Liver (tissue), 8 donors: ENCODE measurements at regions not wholly inside any gene's neighbourhood (a gene's known extent, or its start where the extent isn't known, plus 50 kb on each side); places are given as distances from the start of the nearest gene placed in this dataset.

Experiments
- DNase-seq: peaks from one replicate; pipeline ENCODE4 v3.0.0-alpha.2; 2017; ENCODE audit warnings: low spot score
- H3K27ac ChIP-seq, 2 donors: one replicate each; pipeline ENCODE4 v1.7.0; 2013; ENCODE audit warnings: inconsistent platforms in 2 of 2, low read length in 2 of 2, control low read depth in 1 of 2, low read depth in 1 of 2, mild to moderate bottlenecking in 1 of 2
- H3K27me3 ChIP-seq, 4 donors: one replicate each; pipeline versions ENCODE4 v1.6.1 to v1.7.0; 2013; ENCODE audit warnings: low read length in 3 of 4, inconsistent platforms in 1 of 4, mild to moderate bottlenecking in 1 of 4, moderate library complexity in 1 of 4; ENCODE audit not compliant: control insufficient read depth in 4 of 4, insufficient read depth in 4 of 4
- H3K36me3 ChIP-seq, 4 donors: one replicate each; pipeline versions ENCODE4 v1.6.1 to v1.7.0; 2013; ENCODE audit warnings: low read length in 3 of 4, mild to moderate bottlenecking in 3 of 4, low read depth in 1 of 4, moderate library complexity in 1 of 4; ENCODE audit not compliant: control insufficient read depth in 4 of 4, insufficient read depth in 3 of 4
- H3K4me1 ChIP-seq, 4 donors: one replicate each; pipeline versions ENCODE4 v1.6.1 to v1.7.0; 2013; ENCODE audit warnings: low read length in 3 of 4, mild to moderate bottlenecking in 3 of 4, moderate library complexity in 1 of 4; ENCODE audit not compliant: control insufficient read depth in 4 of 4, insufficient read depth in 4 of 4
- H3K4me3 ChIP-seq, 3 donors: one replicate each; pipeline versions ENCODE4 v1.6.1 to v1.7.0; 2013; ENCODE audit warnings: low read length in 3 of 3, control low read depth in 1 of 3, low read depth in 1 of 3, mild to moderate bottlenecking in 1 of 3
- H3K9ac ChIP-seq, 2 donors: one replicate each; pipeline ENCODE4 v1.7.0; 2013; ENCODE audit warnings: low read length in 2 of 2, mild to moderate bottlenecking in 2 of 2, moderate library complexity in 2 of 2, control low read depth in 1 of 2, low read depth in 1 of 2
- H3K9me3 ChIP-seq, 4 donors: one replicate each; pipeline versions ENCODE4 v1.6.1 to v1.7.0; 2013; ENCODE audit warnings: low read length in 3 of 4; ENCODE audit not compliant: control insufficient read depth in 4 of 4
- CTCF ChIP-seq: fragments of 150-350 bp; IDR thresholded peaks from 2 replicates; pipeline ENCODE4 v1.5.1; 2017; ENCODE audit warnings: improper control_type of control experiment, low read depth, low read length; ENCODE audit not compliant: missing input control
- EGR1 ChIP-seq, 2 donors: IDR thresholded peaks; 2 replicates each; pipeline ENCODE4 v1.6.1; 2016 to 2018; ENCODE audit warnings: antibody characterized with exemption in 2 of 2, low read depth in 2 of 2
- FOXA1 ChIP-seq: IDR thresholded peaks from 2 replicates; pipeline ENCODE4 v1.6.1; 2016; ENCODE audit warnings: antibody characterized with exemption
- FOXA2 ChIP-seq: IDR thresholded peaks from 2 replicates; pipeline ENCODE4 v1.6.1; 2016; ENCODE audit warnings: antibody characterized with exemption
- GABPA ChIP-seq, 2 donors: IDR thresholded peaks in 1 of 2; conservative IDR thresholded peaks in 1 of 2; 2 replicates each; pipeline ENCODE4 v1.6.1; 2016; ENCODE audit warnings: antibody characterized with exemption in 2 of 2, mild to moderate bottlenecking in 1 of 2, moderate library complexity in 1 of 2
- HNF4A ChIP-seq, 2 donors: conservative IDR thresholded peaks; 2 replicates each; pipeline ENCODE4 v1.6.1; 2016; ENCODE audit warnings: antibody characterized with exemption in 2 of 2, mild to moderate bottlenecking in 2 of 2
- HNF4G ChIP-seq: IDR thresholded peaks from 2 replicates; pipeline ENCODE4 v1.6.1; 2016; ENCODE audit warnings: antibody characterized with exemption
- JUND ChIP-seq, 2 donors: IDR thresholded peaks; 2 replicates each; pipeline ENCODE4 v1.6.1; 2016; ENCODE audit warnings: antibody characterized with exemption in 2 of 2
- MAX ChIP-seq: IDR thresholded peaks from 2 replicates; pipeline ENCODE4 v1.6.1; 2016; ENCODE audit warnings: antibody characterized with exemption
- NR2F2 ChIP-seq: IDR thresholded peaks from 2 replicates; pipeline ENCODE4 v1.6.1; 2016; ENCODE audit warnings: antibody characterized with exemption
- RAD21 ChIP-seq, 2 donors: IDR thresholded peaks; 2 replicates each; pipeline ENCODE4 v1.6.1; 2016; ENCODE audit warnings: antibody characterized with exemption in 2 of 2, mild to moderate bottlenecking in 2 of 2
- RXRA ChIP-seq, 2 donors: IDR thresholded peaks; 2 replicates each; pipeline ENCODE4 v1.6.1; 2017 to 2018; ENCODE audit warnings: antibody characterized with exemption in 2 of 2, mild to moderate bottlenecking in 1 of 2
- SP1 ChIP-seq: IDR thresholded peaks from 2 replicates; pipeline ENCODE4 v1.6.1; 2018; ENCODE audit warnings: antibody characterized with exemption, mild to moderate bottlenecking
- TAF1 ChIP-seq: conservative IDR thresholded peaks from 2 replicates; pipeline ENCODE4 v1.6.1; 2016; ENCODE audit warnings: antibody characterized with exemption, mild to moderate bottlenecking
- YY1 ChIP-seq: IDR thresholded peaks from 2 replicates; pipeline ENCODE4 v1.6.1; 2016; ENCODE audit warnings: antibody characterized with exemption, mild to moderate bottlenecking
- WGBS: extraction: QIAGEN DNeasy Blood & Tissue Kit; methylation state at CpG from one replicate; pipeline ENCODE4 v1.1.7; 2013; 5-methylcytosine and 5-hydroxymethylcytosine counted together
- TF ChIP-seq, protein P1 (sequence below): IDR thresholded peaks from 2 replicates; pipeline ENCODE4 v1.6.1; 2016; ENCODE audit warnings: antibody characterized with exemption
- TF ChIP-seq, protein P2 (sequence below): IDR thresholded peaks from 2 replicates; pipeline ENCODE4 v1.6.1; 2016; ENCODE audit warnings: antibody characterized with exemption
- TF ChIP-seq, protein P3 (sequence below): IDR thresholded peaks from 2 replicates; pipeline ENCODE4 v1.6.1; 2016; ENCODE audit warnings: antibody characterized with exemption, mild to moderate bottlenecking
- donor health status: healthy.
- donor health status: healthy.
- donor health status: healthy.
- donor health status: healthy.
- donor health status: healthy.

DNA sequence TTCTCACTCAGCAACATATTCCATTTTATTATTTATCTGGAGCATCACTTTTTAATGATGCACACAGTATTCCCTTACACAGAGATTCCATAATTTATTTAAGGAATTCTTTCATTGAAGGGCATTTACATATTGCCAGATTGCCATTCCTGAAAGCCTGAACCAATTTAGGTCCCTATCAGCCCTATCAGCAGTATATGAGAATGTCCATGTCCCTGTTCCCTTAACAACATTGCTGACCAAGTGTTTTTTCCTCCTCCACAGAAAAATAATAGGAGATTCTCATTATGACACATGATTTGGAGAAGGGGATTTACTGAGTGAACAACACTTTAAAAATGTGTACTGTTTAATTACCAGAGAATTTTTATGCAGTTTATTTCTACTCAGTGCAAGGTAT, 90.1 kb upstream of the PHOX2B start (continued):
- TF ChIP-seq, protein P1, sequence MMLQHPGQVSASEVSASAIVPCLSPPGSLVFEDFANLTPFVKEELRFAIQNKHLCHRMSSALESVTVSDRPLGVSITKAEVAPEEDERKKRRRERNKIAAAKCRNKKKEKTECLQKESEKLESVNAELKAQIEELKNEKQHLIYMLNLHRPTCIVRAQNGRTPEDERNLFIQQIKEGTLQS, result no peak
- TF ChIP-seq JUND (IDR thresholded peaks at IDR 0.05), result no peak
- TF ChIP-seq, protein P2, sequence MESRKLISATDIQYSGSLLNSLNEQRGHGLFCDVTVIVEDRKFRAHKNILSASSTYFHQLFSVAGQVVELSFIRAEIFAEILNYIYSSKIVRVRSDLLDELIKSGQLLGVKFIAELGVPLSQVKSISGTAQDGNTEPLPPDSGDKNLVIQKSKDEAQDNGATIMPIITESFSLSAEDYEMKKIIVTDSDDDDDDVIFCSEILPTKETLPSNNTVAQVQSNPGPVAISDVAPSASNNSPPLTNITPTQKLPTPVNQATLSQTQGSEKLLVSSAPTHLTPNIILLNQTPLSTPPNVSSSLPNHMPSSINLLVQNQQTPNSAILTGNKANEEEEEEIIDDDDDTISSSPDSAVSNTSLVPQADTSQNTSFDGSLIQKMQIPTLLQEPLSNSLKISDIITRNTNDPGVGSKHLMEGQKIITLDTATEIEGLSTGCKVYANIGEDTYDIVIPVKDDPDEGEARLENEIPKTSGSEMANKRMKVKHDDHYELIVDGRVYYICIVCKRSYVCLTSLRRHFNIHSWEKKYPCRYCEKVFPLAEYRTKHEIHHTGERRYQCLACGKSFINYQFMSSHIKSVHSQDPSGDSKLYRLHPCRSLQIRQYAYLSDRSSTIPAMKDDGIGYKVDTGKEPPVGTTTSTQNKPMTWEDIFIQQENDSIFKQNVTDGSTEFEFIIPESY, result no peak
- TF ChIP-seq RXRA (IDR thresholded peaks at IDR 0.05), result no peak
- no peak for TF ChIP-seq YY1
- no peak for TF ChIP-seq SP1
- TF ChIP-seq EGR1 (IDR thresholded peaks at IDR 0.05; ENCODE audit: low read depth in 2 of 2), result no peak
- TF ChIP-seq GABPA (IDR thresholded peaks at IDR 0.05 in 1 of 2, conservative IDR thresholded peaks at IDR 0.05 in 1 of 2), result no peak

GRCh38 chr4:41835321-41835995, 86.9 kb upstream of the PHOX2B start:
- DNase-seq, result no peak
- Histone ChIP-seq H3K9ac (no peak overlapping the region), H3K36me3 (no peaks in the 10 kb centered on the region), H3K4me3 (no peak overlapping the region), H3K27ac (no peak overlapping the region), H3K4me1 (no peaks in the 10 kb centered on the region), H3K27me3 (no peaks in the 10 kb centered on the region), H3K9me3 (peaks cover 0 to 2% (median 0%) of the 10 kb centered on the region in 4 donors)
- TF ChIP-seq NR2F2 (no peak), RAD21 (IDR thresholded peaks at IDR 0.05) (no peak), YY1 (no peak), SP1 (no peak), FOXA1 (no peak), HNF4G (no peak), RXRA (IDR thresholded peaks at IDR 0.05) (no peak), EGR1 (IDR thresholded peaks at IDR 0.05; ENCODE audit: low read depth in 2 of 2) (no peak), GABPA (IDR thresholded peaks at IDR 0.05 in 1 of 2, conservative IDR thresholded peaks at IDR 0.05 in 1 of 2) (no peak), FOXA2 (no peak), MAX (no peak), JUND (IDR thresholded peaks at IDR 0.05) (no peak), TAF1 (no peak), HNF4A (conservative IDR thresholded peaks at IDR 0.05) (no peak), CTCF (no peak)
- TF ChIP-seq, protein P2, result no peak
- TF ChIP-seq, protein P1, result no peak
- TF ChIP-seq, protein P3, sequence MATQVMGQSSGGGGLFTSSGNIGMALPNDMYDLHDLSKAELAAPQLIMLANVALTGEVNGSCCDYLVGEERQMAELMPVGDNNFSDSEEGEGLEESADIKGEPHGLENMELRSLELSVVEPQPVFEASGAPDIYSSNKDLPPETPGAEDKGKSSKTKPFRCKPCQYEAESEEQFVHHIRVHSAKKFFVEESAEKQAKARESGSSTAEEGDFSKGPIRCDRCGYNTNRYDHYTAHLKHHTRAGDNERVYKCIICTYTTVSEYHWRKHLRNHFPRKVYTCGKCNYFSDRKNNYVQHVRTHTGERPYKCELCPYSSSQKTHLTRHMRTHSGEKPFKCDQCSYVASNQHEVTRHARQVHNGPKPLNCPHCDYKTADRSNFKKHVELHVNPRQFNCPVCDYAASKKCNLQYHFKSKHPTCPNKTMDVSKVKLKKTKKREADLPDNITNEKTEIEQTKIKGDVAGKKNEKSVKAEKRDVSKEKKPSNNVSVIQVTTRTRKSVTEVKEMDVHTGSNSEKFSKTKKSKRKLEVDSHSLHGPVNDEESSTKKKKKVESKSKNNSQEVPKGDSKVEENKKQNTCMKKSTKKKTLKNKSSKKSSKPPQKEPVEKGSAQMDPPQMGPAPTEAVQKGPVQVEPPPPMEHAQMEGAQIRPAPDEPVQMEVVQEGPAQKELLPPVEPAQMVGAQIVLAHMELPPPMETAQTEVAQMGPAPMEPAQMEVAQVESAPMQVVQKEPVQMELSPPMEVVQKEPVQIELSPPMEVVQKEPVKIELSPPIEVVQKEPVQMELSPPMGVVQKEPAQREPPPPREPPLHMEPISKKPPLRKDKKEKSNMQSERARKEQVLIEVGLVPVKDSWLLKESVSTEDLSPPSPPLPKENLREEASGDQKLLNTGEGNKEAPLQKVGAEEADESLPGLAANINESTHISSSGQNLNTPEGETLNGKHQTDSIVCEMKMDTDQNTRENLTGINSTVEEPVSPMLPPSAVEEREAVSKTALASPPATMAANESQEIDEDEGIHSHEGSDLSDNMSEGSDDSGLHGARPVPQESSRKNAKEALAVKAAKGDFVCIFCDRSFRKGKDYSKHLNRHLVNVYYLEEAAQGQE, result no peak
- WGBS, result 93% methylated on average over 3 of the region's 3 CpGs
